ENCODE measurements at regions not wholly inside any gene's neighbourhood (a gene's known extent, or its start where the extent isn't known, plus 50 kb on each side); places are given as distances from the start of the nearest gene placed in this dataset.
"Not testable (repeated sequence)": the region's sequence is repeated elsewhere in the genome, so short reads cannot be mapped to it uniquely, and the experiment has no call there.

DNA sequence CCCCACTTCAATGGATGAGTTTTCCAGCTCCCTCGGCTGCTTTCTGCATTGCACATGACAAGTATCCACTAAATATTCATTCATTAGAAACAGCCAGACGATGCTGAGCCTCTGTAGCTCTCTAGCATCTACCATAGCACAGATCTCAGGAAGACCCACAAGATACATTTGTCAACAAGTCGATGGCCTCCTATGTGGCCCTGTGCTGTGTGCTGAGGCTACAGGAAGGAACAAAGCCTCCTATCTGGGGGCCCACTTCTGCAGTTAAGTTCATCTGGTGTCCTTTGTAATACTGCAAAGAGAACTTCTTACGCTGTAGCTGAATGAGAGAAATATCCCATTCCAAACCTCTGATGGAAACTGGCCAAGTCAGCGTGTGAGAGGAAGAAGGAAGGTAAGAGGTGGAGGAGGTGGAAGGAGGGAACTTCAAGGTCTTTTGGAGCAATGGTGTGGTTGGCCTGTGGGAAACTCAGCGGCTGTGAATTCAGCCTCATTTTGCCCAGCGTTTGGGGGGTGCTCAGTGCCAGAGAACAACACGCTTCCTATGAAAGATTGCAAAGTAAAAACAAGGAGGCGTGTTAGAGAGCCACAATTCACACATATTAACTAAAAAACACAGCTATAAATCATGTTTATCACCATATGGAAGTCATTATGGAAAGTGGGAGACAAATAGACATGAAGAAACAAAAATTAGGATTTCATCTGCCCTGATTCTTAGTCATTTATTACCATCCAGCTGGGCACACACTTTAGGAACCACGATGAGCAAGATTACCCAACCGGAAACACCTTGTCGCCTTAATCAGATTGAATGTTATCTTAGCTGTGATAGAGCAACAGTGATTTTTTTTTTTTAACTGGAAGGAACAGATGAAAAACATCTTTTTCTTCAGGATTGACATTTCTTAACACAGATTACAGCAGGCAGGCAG lies 62.2 kb upstream of the USP6NL start:
- H3K4me3 ChIP-seq (ENCODE audit: low read length) = no peak overlapping the region
- TF ChIP-seq, protein P1, sequence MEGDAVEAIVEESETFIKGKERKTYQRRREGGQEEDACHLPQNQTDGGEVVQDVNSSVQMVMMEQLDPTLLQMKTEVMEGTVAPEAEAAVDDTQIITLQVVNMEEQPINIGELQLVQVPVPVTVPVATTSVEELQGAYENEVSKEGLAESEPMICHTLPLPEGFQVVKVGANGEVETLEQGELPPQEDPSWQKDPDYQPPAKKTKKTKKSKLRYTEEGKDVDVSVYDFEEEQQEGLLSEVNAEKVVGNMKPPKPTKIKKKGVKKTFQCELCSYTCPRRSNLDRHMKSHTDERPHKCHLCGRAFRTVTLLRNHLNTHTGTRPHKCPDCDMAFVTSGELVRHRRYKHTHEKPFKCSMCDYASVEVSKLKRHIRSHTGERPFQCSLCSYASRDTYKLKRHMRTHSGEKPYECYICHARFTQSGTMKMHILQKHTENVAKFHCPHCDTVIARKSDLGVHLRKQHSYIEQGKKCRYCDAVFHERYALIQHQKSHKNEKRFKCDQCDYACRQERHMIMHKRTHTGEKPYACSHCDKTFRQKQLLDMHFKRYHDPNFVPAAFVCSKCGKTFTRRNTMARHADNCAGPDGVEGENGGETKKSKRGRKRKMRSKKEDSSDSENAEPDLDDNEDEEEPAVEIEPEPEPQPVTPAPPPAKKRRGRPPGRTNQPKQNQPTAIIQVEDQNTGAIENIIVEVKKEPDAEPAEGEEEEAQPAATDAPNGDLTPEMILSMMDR (conservative IDR thresholded peaks at IDR 0.05; ENCODE audit: low read depth, low read length) = no peak
- no peak for DNase-seq (ENCODE audit: low read depth)

DNA sequence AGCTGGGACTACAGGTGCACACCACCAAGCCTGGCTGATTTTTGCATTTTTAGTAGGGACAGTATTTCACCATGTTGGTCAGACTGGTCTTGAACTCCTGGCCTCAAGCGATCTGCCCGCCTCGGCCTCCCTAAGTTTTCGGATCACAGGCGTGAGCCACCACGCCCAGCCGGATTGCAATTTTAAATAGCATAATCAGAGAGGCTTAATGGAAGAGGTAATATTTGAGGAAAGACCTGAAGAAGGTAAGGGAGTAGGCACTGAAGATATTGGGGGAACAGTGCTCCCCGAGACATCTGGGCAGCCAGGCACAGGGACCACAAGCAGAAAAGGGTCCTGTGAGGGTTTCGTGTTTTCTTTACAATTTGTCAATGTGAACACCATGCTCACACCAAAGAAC lies 61.4 kb upstream of the USP6NL start:
- DNase-seq (ENCODE audit: low read depth) = no peak
- TF ChIP-seq, protein P1 (conservative IDR thresholded peaks at IDR 0.05; ENCODE audit: low read depth, low read length) = no peak
- no peak overlapping the region for H3K4me3 ChIP-seq (ENCODE audit: low read length)

GRCh38 chr10:11670381-11670780 lies 58.9 kb upstream of the USP6NL start:
- no peak overlapping the region for H3K4me3 ChIP-seq (ENCODE audit: low read length)
- TF ChIP-seq, protein P1 (conservative IDR thresholded peaks at IDR 0.05; ENCODE audit: low read depth, low read length) = no peak
- DNase-seq (ENCODE audit: low read depth) = no peak

DNA sequence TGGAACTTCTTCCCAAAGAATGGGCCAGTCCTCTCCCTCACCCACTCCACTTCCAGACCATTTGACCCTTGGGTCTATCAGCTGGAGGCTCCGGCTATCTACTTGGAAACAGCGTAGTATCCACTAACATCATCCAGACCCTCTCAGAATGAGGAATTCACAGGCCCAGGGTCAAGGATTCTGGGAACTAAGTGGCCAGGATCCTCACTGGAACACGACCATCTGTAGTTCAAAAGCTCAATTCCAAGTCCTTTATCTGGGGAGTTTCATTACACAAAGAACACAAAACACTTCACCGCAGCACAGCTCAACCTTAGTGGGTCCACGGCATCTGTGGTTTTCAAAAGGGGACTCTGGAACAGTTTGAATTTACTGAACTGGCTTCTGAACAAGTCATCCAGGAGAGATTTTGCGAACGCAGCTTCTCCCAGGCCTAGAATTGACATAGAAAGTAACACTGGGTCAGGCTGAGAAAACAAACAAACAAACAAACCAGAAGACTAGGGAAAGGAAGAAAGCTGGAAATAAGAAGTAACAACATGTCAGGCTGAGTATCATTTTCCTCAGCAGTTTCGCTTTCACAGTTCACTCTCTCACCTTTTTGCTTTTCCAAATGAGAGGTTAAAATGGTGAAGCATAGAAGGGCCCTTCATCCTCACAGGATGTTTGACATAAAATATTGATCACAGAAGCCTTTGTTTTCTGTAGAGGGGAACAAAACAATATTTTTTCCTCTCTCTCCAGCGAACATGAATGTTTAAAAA lies 57.6 kb upstream of the USP6NL start:
- TF ChIP-seq, protein P1 (conservative IDR thresholded peaks at IDR 0.05; ENCODE audit: low read depth, low read length) = no peak
- no peak for DNase-seq (ENCODE audit: low read depth)
- H3K4me3 ChIP-seq (ENCODE audit: low read length) = no peak overlapping the region

- no peak for DNase-seq (ENCODE audit: low read depth)
- TF ChIP-seq, protein P1 (conservative IDR thresholded peaks at IDR 0.05; ENCODE audit: low read depth, low read length) = no peak
- no peak overlapping the region for H3K4me3 ChIP-seq (ENCODE audit: low read length)
These were observed 56.3 kb upstream of the USP6NL start for GRCh38 chr10:11667756-11668155.

- TF ChIP-seq, protein P1 (conservative IDR thresholded peaks at IDR 0.05; ENCODE audit: low read depth, low read length) = no peak
- no peak for DNase-seq (ENCODE audit: low read depth)
- no peak overlapping the region for H3K4me3 ChIP-seq (ENCODE audit: low read length)
These were observed 52.5 kb upstream of the USP6NL start for GRCh38 chr10:11663763-11664555.

DNA sequence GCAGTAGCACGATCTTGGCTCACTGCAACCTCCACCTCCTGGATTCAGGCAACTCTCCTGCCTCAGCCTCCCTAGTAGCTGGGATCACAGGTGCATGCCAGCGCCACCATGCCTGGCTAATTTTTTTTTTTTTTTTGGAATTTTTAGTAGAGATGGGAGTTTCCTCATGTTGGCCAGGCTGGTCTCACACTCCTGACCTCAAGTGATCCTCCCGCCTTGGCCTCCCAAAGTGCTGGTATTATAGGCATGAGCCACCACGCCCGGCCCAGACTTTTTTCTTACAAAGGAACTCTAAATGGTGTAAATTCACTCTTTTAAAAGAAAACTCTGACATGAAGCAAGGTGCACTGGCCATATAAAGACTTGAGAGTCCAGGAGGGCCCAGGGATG lies 51.7 kb upstream of the USP6NL start:
- not testable (repeated sequence) for H3K4me3 ChIP-seq (ENCODE audit: low read length); DNase-seq (ENCODE audit: low read depth)
